Umbilical cord (tissue), 1 donor: ENCODE measurements at regions not wholly inside any gene's neighbourhood (a gene's known extent, or its start where the extent isn't known, plus 50 kb on each side); places are given as distances from the start of the nearest gene placed in this dataset.
A peak's percentile ranks its signal among the peaks of the same experiment; 100 is the strongest.
"Not testable (repeated sequence)": the region's sequence is repeated elsewhere in the genome, so short reads cannot be mapped to it uniquely, and the experiment has no call there.

Experiments used
- DNase-seq: peaks from one replicate; pipeline ENCODE4 v3.0.0-alpha.2; 2015; ENCODE audit warnings: low spot score

GRCh38 chrX:83749736-83750135 lies 111.2 kb upstream of the CYLC1 start:
- DNase-seq, result not testable (repeated sequence)

- DNase-seq, result not testable (repeated sequence)
Observed at GRCh38 chrX:83750451-83750850, 110.5 kb upstream of the CYLC1 start.

GRCh38 chrX:83759872-83760271 lies 101.1 kb upstream of the CYLC1 start:
- DNase-seq, result peak; percentile 2

- no peak for DNase-seq
Observed at GRCh38 chrX:83771664-83772063, 89.3 kb upstream of the CYLC1 start.
